GM23338 (cell line): ENCODE measurements at regions not wholly inside any gene's neighbourhood (a gene's known extent, or its start where the extent isn't known, plus 50 kb on each side); places are given as distances from the start of the nearest gene placed in this dataset.

Experiments used
- CTCF ChIP-seq, 2 experiments: fragments of 200-600 bp in 1 of 2; sonication (generic) in 1 of 2; conservative IDR thresholded peaks; 2 replicates each; pipeline versions ENCODE4 v1.5.1 to v1.6.1; 2016 to 2017; ENCODE audit warnings: antibody characterized with exemption in 2 of 2, low read depth in 2 of 2, mild to moderate bottlenecking in 2 of 2, moderate library complexity in 1 of 2
- EZH2 ChIP-seq: fragments of 200-600 bp; sonication (generic); IDR thresholded peaks from one replicate; pipeline ENCODE4 v1.8.0; 2017; ENCODE audit warnings: antibody characterized with exemption, mild to moderate bottlenecking, low read depth; ENCODE audit not compliant: unreplicated experiment
- EZH2phosphoT487 ChIP-seq: fragments of 200-600 bp; sonication (generic); IDR thresholded peaks from one replicate; pipeline ENCODE4 v1.8.1; 2018; ENCODE audit warnings: antibody characterized with exemption; ENCODE audit not compliant: unreplicated experiment
- REST ChIP-seq: IDR thresholded peaks from one replicate; pipeline ENCODE4 v1.6.1; 2018; ENCODE audit warnings: antibody characterized with exemption; ENCODE audit not compliant: unreplicated experiment

- TF ChIP-seq CTCF (conservative IDR thresholded peaks at IDR 0.05; ENCODE audit: low read depth in 2 of 2) (no peak), EZH2 (no peak), REST (no peak), EZH2phosphoT487 (no peak)
These were observed 128.3 kb upstream of the STXBP6 start for GRCh38 chr14:25178255-25178654.
